Stimulated activated CD8-positive, alpha-beta memory T cell treated with anti-CD3 and anti-CD28 coated beads, Interleukin-4, amount 100 ng/mL, for 48 hours (primary cell): ENCODE measurements at regions not wholly inside any gene's neighbourhood (a gene's known extent, or its start where the extent isn't known, plus 50 kb on each side); places are given as distances from the start of the nearest gene placed in this dataset.
"Not testable (repeated sequence)": the region's sequence is repeated elsewhere in the genome, so short reads cannot be mapped to it uniquely, and the experiment has no call there.

Source experiments
- DNase-seq: peaks from one replicate; pipeline ENCODE4 v3.0.0-alpha.2; 2020

DNA sequence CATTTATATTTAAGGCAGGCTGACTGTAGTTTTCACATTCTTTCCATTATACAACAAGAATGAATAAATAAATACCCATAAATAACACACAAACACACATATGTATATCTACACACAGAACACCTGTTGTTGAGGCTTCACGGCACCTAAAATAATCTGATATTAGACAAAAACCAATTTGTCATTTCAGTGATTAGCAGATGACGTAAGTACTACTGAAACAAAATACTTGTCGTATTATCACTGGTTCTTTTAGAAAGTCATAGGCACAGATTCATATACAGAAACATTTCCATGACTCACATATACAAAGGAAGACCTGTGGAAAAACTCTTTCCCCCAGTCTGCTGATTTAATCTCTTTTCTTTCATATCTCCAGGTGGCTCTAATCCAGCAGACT, 1113.4 kb upstream of the FANCL start:
- no peak for DNase-seq

DNA sequence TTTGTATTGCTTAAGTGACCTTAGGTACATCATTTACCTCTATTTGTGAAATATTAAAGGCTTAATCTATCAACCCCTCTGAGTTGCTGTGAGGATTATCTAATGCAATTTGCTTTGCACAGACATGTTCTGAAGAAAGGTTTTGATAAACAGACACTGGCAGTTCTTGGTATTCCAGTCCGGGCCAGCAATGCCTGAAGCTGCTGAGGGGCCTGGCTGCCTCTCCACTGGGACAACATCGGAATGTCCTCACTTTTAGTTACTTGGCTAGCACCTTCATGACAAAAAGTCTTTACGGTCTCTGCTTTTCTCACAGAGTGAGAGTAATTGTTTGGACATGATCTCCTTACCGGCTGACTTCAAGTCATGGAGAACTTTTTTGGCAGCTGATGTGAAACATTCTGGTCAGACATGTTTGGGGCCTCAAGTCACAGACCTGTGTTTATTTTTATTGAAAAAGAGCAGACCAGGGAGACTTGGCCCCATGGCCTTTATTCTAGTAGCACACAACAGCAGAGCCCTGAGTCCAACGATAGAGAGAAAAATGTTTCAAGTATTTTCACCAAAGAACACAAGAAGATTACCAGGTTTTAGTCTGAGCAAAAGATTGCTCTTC, 1112.3 kb upstream of the FANCL start:
- DNase-seq, result no peak

DNA sequence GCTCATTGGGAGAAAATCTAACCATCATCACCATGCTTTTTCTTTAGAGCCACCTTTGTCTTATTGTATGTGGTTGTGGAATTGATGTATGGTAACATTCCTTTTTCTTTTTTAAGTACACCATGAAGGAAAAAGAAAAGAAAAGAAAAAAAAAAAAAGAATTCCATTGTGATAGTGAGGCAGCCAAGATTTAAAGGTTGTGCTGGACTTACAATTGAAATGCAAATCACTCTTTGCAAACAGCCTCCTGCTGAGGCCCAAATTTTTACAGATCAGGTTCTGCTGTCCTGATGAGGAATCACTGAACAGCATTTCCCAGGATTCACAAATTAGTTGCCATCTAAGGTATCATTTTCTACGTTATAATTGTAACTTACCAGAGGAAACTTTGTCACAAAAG, 1101.0 kb upstream of the FANCL start:
- no peak for DNase-seq

DNA sequence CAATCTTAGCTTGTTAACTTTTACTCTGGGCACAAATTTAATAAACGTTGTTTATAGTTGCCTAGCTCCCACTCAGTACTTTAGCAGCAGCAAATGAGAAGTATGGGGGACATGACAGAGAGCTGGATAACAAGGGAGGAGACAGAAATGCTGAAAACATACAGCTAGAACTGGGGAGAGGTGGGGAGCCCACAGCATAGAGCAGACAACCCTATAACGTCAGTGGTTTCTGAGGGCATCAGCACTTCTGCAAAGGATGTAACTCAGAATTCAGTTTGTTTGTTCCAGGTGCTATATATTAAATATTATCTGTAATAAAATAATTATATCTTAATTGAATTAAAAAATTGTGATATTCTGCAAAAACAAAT, 1098.7 kb upstream of the FANCL start:
- no peak for DNase-seq

DNA sequence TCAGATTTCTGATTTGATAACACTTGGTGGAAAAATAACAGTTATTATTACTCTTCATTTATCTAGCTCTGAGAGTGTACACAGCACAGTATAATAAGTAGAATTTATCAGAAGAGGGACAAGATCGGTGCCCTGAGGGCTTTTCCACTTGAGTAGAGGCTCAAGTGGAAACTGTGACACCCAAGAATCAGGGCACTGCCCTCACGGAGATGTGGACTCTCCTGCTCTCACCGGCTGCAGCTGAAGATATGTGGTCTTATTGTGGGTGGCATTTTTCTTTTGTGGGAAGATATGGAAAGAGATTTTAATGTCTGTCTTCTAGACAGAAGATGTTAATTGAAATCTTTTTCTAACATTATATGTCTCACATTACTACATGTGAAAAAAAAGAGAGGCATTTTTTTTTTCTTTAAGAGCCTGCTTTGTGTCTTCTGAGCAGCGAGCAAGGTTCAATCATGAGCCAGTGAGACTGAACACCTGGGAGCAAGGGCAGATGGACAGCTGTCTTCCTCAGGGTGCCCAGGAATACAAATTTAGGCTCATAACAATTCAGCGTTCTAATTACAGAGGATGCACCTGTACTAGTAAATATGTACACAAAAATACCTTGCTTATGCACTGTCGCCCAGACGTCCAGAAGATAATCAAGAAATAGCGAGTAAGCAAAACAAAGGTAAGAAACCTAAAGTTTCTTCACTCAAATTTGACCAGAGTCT, 1098.2 kb upstream of the FANCL start:
- DNase-seq, result no peak

GRCh38 chr2:59333007-59333406, 1091.9 kb upstream of the FANCL start:
- DNase-seq, result no peak

DNA sequence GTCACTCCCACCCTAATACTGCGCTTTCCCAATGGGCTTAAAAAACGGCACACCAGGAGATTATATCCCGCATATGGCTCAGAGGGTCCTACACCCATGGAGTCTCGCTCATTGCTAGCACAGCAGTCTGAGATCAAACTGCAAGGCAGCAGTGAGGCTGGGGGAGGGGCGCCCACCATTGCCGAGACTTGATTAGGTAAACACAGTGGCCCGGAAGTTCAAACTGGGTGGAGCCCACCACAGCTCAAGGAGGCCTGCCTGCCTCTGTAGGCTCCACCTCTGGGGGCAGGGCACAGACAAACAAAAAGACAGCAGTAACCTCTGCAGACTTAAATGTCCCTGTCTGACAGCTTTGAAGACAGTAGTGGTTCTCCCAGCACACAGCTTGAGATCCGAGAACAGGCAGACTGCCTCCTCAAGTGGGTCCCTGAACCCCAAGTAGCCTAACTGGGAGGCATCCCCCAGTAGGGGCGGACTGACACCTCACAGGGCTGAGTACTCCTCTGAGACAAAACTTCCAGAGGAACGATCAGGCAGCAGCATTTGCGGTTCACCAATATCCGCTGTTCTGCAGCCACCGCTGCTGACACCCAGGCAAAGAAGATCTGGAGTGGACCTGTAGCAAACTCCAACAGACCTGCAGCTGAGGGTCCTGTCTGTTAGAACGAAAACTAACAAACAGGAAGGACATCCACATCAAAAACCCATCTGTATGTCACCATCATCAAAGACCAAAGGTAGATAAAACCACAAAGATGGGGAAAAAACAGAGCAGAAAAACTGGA, 1085.6 kb upstream of the FANCL start:
- DNase-seq, result not testable (repeated sequence)

GRCh38 chr2:59322870-59323269, 1081.7 kb upstream of the FANCL start:
- DNase-seq, result no peak

- no peak for DNase-seq
Observed at GRCh38 chr2:59322005-59322404, 1080.9 kb upstream of the FANCL start.

DNA sequence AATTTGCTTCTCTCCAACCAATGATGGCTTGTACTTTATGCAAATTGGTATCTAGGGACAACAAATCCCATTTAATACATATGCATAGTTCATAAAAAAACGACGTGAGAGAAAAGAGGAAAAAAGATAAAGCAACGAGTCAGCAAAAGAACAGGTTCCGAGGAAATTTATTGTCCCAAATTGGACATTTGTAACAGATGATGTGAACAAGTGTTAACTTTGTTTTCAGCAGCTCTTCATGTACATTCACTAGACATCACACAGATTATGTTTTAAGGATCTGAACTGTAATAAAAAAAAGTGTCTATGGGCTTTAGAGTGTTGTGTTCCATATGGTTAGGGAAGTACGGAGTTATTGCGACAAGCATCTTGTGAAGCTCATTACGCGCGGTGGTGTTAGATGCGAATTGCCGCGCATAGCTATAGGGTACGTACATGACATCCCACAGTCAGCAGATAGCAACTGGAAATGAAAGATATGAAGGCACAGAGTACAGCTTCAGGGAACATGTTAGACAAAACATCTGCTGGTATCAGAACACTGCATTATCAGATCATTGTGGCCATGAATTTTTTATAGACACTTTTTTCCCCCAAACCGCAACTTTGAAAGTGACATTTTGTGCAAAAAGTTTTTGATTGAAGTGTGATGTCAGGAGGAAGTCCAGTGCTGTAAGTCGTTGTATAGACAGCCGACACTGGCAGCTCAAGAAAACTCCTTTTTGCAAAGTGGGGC, 1073.1 kb upstream of the FANCL start:
- DNase-seq, result no peak

DNA sequence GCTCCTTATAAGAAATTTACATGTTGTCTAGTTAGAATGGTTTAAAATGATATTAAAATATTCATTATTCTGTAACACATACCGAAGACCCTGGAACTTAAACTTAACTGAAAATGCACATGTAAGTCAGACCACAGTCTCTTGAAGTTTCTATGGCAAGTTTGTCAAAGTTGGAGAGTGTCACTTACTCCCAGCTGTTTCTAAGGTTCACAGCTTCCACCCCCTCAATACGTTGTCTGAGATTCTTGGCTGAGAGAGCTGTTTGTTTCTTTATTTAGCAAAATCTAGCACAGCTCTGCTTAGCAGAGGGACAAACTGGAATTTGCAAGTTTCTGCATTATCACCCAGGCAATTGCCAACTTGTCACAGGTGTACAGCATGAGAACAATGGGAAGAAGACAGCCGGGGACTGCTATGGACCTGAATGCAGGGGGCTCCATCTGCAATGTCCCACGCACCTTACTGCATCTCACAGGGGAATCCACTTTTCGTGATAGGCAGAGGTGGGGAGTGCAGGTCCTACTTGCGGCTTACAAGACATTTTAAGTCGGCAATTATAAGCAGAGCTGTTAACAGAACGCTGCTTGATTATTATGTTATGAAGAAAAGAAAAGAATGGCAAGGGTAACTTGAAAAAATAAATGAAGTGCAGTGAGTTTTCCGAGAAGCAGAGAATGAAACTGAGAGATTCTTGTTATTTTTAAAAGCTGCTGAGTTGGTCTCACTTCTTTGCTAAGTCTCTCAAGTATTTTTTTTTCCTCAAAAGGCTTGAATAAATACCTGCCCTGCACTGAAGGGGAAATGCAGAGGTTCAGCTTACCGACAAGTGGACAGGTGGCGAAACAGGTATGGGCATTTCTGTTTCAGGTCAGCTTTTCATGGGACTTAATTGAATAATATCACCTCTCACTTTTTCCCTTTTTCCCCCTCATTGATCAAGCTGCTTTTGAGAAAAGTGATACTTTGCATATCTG, 1072.1 kb upstream of the FANCL start:
- no peak for DNase-seq

GRCh38 chr2:59312029-59312428, 1070.9 kb upstream of the FANCL start:
- no peak for DNase-seq

GRCh38 chr2:59308108-59308507, 1067.0 kb upstream of the FANCL start:
- DNase-seq, result no peak

GRCh38 chr2:59307196-59307595, 1066.1 kb upstream of the FANCL start:
- no peak for DNase-seq

- DNase-seq, result no peak
Observed at GRCh38 chr2:59303272-59303671, 1062.1 kb upstream of the FANCL start.

GRCh38 chr2:59302683-59303082, 1061.6 kb upstream of the FANCL start:
- no peak for DNase-seq

GRCh38 chr2:59301466-59302402, 1060.6 kb upstream of the FANCL start:
- DNase-seq, result no peak

DNA sequence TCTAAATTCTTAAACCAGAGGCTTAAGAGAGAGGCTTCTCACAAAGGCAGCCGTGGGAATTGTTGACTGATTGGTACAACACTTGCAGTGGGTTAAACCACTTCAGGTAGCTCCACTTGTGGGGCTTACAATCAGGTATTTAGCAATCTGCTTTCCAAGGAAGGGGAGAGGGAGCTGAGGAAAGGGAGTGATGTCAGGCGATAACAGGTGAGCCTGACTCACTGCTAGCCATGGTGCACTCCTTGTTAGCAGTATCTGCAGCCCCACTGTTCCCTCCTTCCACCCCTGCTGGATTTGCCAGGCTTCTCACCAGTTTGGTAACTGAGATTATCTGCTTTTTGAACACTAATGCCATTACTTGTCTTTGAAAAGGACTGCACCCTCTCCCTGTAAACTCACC, 1056.7 kb upstream of the FANCL start:
- DNase-seq, result no peak

- no peak for DNase-seq
Observed at GRCh38 chr2:59296279-59296678, 1055.2 kb upstream of the FANCL start.

- no peak for DNase-seq
Observed at GRCh38 chr2:59295524-59296162, 1054.5 kb upstream of the FANCL start.

DNA sequence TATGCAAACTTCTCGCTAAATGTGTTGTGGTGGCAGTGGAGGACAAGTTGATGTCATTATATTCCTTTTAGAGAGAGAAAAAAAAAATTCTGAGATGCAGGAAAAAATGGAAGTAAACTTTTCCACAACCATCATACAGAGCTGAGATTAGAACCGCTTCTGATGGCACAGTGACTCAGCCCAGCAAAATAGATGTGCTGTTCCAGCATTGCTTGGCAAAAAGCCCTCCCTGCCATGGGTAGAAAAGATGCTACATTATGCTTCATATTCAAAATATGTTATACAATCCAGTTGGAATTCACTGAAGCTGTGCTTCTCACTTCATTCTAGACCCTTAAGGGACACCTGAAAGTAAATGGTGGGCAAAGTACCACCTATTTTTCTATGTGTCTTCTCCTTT, 1047.6 kb upstream of the FANCL start:
- no peak for DNase-seq
